ENCODE measurements at regions not wholly inside any gene's neighbourhood (a gene's known extent, or its start where the extent isn't known, plus 50 kb on each side); places are given as distances from the start of the nearest gene placed in this dataset.
"Not testable (repeated sequence)": the region's sequence is repeated elsewhere in the genome, so short reads cannot be mapped to it uniquely, and the experiment has no call there.

DNA sequence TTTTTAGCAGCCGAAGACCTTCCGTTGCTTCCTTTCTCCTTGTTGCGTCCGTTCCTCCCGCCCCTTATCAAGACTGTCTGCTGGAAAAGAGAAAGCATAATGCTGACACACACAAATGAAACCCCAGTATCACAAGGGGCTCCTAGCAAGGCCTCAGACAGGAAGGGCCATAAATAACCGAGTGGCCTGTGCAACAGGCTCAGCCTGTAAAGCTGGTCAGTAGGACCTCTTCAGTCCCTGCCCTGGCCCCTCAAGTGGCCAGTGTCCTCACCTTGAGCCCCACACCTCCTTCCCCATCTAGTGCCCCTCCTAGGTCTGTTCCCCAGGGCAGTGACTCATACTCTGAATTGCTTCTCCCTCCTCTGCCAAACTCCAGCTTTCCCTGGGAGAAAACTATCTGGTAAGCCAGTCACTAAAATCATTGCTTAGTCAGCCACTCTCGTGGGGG is 174.6 kb upstream of the IL12B start:
- DNase-seq, result no peak

DNA sequence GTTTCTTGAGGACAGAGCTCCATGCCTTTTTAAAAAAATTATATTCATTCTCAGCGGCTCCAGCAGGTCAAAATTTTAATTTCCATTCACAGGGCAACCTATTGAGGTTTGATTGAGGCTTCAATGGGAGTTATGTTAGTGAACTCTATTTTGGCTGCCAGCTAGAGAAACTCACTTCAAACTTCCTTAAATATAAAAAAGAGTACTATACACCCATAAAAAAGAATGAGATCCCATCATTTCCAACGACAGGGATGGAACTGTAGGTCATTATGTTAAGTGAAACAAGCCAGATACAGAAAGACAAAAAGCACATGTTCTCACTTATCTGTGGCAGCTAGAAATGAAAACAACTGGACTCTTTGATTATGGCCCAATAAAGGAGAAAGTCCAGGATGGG is 176.8 kb upstream of the IL12B start:
- DNase-seq, result no peak

DNA sequence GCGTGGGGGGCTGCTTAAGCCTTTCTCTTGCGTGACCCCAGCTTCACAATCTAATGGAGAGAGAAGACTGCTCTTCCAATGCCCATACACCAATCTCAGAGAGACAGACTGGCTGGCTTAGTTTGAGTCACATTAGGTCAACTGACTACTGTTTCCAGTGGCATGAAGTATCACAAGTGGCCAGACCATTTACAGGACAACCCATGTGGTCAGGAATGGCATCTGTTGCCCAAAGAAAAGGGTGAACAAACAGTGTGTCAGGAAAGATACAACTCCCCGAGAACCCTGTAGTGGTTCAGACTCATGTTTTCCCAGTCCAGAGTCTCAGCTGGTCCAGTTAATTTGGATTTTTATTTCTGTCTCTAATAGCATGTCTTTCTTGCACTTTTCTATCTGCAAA is 177.4 kb upstream of the IL12B start:
- DNase-seq, result no peak

DNA sequence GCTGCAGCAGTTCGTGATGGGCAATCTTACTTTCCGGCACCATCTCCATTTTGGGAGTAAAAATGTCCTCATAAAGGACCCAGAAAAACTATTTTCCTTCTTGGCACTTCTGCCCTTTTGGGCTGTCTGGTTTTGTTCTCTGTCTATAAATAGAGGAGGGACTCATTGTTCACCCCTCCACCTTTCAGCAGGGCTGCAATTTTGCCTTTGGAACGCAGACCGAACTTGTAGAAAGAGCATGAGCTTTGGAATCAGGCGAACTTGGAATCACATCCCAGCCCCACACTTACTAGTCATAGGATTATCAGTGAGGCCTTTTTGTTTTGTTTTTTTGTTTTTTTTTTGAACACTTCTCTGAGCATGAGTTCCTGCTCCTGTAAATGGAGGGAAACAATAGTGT is 178.1 kb upstream of the IL12B start:
- no peak for DNase-seq

DNA sequence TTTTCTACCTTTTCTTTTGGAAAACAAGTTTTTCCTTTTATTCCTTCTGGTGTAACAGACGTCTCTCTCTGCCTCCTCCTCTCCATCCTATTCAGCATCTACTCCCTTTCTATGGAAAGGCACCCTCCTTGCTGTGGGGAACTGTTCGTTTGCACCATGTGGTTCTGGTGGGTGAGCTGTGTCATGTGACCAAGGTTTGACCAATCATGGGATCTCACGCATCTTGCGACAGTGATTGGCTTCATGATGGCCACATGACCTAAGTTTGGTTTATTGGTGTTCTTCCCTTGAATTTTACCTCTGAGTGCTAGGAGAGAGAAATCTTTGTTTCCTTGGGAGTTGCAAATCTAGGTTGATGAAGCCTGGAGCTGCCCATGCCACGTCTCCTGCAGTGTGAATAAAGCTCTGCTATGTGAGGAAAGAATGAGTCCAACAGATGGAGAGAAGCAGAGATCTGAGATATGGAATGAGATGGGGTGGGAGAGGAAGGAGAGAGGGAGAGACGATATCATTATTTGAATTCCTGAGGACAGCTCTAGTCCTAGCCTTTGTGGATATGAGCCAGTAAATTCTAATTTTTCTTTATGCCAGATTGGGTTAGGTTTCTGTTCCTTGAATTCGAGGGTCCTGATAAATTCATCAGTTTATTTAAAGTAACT is 178.8 kb upstream of the IL12B start:
- no peak for DNase-seq

DNA sequence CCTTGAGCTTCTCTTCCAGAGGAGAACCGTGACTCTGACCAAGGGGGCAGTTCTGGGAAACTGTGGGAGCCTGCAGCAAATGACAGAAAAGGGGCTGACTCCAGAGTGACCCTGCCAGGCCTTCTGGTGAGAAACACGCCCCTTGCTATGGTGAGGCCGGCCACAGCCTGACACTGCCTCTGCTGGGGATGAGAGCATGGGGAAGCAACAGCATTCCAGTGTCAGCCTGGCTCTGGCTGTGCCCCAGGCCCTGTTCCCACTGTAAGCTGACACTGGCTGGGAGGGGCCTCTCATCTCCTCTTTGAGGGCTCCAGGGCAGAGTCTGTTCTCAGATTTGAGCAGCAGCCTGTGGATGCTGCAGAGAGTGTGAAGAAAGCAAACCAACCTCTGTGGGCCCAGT is 180.0 kb upstream of the IL12B start:
- DNase-seq, result no peak

DNA sequence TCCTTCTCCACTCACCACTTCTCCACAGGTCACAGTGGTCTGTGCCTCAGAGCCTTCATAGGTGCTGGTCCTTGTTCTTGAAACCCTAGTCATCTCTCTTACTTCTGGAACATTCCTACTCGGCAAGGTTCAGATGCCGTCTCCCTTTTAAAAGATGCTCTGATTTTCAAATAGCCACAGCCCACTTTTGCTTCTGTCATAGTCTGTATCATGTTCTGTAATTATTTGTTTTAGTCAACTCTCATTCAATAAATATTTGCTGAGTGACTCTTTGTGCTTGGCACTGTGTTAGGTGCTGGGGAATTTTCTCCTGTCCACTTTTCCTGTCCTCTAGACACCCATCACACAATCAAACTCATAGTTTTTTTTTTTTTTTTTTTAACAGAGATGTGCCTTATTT is 181.3 kb upstream of the IL12B start:
- DNase-seq, result no peak

DNA sequence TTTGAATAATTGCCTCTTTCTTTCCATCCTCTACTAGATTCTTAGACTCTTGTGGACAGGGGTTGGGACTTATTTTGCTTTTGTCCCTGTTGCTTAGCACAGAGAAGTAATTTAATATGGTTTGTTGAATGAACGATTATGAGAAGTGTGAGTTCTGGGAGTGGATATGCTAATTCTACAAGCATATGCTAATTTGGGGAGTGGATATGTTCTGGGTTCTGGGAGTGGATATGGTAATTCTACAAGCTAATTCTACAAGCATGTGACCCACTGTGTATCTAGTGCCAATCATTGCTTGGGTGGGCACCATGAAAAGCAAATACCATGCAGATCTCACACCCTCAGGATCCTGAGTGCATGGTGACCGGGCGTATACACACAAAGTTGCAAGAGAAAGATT is 181.8 kb upstream of the IL12B start:
- DNase-seq, result no peak

DNA sequence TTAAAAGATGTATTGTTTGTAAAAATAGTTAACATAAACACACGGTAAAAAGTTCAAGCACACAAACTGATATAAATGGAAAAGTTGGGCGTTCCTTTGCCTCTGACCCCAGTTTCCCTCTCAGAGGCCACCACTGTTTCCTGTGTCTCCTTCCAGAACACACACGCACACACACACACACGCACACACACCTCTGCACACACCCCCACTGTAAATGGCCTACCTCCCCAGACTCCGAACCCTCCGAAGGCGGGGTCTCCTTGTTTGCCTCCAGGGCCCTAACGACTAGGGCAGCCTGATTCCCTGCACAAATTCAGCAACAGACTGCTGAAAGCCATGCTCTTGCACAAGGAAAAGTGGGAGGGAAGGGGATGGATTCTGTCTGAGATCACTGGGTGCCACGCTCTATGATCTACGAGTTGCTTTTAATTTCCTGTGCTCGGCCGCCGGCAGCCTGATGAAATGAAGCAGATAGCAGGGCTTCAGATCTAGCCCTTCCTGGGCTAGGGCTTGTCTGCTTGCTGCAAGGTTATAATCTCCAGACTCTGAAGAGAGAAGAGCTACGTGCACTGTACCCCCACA is 184.0 kb upstream of the IL12B start:
- DNase-seq, result no peak

DNA sequence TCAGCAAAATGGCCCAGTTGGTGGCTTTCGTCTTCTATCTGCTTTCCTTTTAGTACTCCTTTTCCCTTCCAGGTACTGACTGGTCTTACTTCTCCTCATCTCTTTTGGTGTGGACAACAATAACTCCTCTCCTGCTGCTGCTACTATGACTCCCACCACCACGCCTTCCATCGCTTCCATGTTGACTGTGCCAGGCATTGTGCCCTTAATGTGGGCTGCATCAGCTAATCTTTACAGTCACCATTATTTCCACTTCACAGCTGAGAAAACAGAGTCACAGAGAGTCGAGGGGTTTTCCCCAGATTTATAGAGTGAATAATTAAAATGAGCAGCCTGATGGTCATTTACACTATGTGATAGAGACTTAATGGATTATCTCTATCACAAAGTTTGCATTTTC is 184.9 kb upstream of the IL12B start:
- no peak for DNase-seq

DNA sequence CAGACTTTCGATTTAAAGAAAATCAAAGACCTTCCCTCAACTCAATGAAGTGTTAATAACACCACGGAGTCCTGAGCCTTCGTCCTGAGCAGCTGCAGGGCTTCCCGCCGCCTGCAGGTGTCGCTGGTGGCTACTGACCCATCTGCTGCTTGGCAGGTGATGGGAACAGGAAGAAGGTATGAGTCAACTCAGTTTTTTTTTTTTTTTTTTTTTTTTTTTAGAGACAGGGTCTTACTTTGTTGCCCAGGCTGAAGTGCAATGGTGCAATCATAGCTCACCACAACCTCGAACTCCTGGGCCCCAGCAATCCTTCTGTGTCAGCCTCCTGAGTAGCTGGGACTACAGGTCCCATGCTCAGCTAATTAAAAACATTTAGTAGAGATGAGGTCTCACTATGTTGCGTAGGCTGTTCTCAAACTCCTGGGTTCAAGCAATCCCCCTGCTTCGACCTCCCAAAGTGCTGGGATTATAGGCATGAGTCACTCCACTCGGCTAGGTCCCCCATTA is 185.7 kb upstream of the IL12B start:
- DNase-seq, result no peak

DNA sequence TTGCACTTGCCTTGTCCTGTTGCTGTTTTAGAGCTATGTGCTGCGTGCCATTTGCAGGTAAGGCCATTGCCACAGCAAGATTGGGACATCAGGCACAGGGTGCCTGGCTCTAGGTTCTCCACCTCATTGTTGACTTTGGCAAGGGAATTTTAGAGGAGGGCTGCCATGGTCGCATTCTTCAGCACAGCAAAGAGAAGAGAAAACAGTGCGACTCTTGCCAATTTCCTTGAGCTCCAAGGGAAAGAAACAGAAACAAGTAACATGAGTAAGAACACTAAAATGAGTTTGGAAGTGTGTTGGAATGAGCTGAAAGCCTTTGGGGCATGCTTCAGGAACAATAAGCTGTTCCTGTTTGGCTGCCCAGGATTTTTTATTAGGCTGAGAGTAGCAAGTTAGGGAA is 188.1 kb upstream of the IL12B start:
- no peak for DNase-seq

DNA sequence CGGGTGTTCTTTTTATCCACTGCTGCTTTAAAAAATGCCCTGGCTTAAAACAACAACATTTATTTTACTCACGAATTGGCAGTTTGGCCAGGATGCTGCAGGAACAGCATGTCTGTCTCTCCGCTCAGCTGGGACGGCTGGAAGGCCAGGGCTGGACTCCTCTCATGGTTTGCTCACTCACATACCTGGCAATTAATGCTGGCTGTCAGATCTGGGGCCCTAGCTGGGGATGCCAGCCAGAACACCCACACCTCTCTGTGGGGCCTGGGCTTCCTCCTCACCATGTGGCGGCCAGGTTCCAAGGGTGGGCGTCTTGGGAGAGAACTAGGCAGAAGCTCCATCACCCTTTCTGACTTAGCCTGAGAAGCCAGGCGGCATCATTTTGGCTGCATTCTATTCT is 189.1 kb upstream of the IL12B start:
- no peak for DNase-seq

DNA sequence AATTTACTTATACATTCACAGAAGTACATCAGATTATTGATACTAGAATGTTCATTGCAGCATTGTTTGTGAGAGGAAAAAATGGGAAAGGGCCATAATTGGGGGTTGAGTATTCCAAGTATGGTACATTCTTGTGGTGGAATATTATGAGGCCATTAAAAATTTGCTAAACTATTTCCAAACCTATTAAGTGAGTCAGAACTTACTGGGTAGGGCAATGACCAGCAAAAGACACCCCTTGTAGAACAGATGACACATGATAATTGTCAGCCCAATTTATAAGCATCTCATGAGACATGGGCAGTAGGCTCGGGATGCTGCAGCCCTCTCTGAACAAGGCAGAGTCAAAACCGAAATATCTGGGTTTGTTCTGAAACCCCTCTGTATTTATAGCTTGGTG is 192.6 kb upstream of the IL12B start:
- no peak for DNase-seq

DNA sequence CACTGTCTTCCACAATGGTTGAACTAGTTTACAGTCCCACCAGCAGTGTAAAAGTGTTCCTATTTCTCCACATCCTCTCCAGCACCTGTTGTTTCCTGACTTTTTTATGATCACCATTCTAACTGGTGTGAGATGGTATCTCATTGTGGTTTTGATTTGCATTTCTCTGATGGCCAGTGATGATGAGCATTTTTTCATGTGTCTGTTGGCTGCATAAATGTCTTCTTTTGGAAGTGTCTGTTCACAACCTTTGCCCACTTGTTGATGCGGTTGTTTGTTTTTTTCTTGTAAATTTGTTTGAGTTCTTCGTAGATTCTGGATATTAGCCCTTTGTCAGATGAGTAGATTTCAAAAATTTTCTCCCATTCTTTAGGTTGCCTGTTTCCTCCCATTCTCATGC is 194.0 kb upstream of the IL12B start:
- not testable (repeated sequence) for DNase-seq

DNA sequence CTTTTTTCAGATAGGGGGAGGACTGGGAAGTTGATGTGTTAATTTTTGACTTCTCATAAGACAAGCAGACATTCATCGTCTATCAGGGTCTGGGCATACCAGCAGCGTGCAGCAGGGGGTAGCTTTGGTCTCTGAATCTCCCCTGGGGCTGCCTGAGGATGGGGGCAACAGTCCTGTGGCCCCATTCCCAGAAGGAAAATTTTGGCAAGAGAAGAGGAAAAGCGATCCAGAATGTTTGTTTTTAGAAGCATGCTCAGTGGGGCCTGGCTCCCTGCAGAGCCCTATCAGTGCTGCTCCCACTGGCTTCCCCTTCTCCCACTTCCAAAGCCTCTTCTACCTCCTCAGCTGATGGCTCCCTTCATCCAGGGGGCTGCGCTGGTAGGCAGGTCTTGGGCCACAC is 194.8 kb upstream of the IL12B start:
- no peak for DNase-seq

DNA sequence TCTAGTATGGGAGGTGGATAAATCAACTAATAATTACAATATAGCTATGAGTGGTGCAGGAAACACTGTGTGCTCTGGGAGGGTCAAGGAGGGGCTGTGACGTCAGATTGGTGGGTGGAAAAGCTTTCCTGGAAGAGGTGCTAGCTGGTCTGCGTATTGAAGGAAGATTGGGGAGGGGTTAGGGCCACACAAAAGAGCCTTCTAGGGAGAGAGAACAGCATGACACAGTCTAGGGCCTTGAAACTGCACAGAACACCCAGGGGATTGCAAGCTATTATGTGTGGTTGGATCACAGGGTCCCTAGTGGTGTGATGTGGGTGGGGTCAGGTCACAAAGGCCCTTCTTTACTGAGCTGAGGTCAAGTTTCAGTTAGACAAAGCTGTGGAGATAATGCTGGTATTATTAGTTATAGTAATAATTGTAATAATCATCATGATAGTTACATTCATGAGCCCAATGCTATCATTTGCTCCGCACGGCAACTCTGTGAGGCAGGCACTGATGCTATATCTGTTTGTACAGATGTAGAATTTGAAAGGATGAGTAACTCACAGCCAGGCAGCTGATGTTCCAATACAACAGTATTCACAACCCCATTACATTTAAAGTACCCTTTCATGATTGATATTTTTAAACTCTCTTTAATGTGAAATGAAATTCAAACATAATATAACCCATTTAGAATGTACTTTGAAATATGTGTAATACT is 197.4 kb upstream of the IL12B start:
- no peak for DNase-seq

DNA sequence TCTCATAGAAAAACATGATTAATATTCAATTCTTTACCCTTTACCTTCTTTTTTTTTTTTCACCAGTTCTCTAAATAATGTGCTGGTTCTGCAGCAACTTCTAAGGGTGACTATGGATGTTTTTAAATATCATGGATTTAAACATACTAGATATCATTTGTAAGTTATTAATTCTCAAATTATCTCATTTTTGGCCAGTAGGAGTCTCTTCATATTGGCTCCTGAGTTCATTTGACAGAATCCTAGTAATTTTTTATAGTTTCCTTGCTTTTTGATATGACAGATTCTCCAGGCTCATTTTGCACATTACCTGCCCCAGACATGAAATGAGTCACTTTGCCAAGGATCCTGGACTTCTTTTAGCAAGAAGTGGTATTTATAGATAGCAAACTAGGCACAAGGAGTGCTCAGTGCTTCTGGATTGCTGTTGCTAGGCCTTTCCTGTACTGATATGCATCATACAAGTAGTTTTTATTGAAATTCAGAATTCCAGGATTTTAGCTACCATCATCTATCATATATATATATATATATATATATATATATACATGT is 201.3 kb upstream of the IL12B start:
- no peak for DNase-seq

DNA sequence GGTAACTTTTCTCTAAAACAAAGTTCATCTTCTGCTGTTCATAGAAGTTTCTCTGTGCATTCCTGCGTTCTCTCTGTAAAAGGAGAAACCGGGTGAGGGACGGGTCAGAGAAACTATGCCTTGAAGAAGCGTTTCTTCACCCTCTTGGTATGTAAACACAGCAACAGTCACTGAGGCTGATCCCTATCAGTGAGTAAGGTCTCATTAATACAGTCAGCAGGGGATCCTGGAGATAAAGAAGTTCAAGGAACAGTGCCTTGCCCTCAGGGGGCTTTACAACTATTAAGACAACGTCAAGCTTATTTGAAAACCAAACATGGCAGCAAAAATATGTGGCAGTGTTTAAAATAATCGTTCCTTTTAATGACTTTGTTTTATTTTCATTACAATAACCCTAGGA is 202.9 kb upstream of the IL12B start:
- DNase-seq, result no peak

DNA sequence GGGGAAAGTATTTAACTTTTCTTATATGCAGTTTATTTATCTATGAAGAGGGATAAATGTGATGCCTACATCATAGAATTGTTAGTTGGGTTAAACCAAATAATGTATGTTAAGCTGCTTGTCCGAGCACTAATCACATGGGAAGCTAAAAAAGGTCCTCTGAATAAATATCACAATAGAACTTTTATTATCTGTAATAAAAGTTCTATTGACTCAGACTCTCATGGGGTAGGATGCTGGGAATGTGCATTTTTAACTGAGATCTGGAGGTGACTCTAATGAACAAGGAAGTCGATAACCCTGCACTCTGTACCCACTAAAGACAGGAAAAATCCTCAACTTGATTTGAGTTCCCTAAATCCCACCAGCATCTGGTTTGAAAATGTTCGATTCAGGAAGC is 205.9 kb upstream of the IL12B start:
- no peak for DNase-seq

DNA sequence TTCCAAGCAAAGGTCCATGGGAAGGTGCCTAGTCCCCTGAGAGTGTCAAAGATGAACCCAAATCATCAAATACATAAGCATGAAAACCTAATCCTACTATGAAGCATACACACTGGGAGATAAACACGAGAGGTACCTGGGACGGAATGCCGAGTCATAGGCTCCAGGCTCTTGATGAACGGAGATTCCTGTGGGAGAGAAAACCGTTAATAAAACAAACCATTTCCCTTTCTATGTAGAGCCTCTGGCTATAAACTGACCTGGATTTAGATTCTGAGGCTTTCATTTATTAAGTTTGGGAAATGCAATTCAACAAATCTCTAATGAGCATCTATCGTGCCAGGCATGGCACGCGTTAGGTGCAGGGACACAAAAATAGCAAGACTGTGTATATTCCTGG is 206.4 kb upstream of the IL12B start:
- no peak for DNase-seq

DNA sequence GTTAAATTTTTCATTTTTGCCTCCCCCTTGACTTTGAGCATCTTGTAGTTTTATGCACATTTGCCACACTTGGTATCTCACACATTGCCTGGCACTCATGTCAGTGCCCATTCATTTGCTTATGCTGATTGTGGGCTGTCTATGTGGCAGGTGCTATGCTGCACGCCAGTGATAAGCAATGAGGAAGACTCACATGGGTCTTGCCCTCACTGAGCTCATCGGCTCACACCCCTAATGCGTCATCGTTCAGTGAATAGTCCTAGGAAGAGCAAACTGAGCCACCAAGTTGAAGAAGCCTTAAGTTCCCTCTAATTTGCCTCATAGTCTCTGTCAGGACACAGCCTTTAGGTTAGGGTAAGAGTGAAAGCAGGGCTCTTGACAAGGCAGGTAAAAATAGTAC is 209.4 kb upstream of the IL12B start:
- no peak for DNase-seq

DNA sequence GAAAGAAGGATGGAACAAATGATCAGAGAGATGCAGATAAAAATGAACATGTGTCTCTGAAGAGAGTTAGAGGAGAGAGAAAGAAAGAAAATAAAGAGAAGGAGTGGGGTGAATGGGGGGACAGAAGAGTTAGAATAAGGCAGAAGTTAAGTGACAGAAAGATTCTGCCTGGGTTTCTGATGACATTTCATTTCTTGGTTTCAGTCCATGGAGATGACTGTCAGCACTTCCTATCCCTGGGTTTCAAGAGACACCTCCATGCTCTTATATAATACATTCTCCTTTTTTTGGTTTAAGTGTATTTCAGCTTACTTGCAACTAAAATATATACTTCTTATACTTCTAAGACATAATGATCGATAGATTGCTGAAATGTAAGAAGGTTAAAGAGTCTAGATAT is 213.0 kb upstream of the IL12B start:
- no peak for DNase-seq

DNA sequence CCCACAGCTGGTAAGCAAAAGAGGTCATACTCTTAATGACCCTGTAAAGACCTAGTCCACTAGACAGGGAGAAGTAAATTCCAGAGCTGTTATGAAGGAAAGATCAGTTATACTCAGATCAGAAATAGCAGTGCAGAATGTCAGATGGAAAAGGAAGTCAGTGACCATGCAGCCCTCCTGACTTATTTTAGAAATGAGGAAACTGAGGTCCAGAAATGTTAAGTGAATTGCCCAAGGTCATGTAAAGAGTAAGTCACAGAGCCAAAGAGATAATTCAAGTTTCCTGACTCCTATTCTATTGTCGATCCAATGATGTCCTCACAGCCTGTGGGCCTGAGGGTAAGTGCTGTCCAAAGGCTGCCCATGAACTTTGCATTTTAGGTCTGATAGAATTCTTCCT is 214.9 kb upstream of the IL12B start:
- DNase-seq, result no peak
